ENCODE measurements at regions not wholly inside any gene's neighbourhood (a gene's known extent, or its start where the extent isn't known, plus 50 kb on each side); places are given as distances from the start of the nearest gene placed in this dataset.

DNA sequence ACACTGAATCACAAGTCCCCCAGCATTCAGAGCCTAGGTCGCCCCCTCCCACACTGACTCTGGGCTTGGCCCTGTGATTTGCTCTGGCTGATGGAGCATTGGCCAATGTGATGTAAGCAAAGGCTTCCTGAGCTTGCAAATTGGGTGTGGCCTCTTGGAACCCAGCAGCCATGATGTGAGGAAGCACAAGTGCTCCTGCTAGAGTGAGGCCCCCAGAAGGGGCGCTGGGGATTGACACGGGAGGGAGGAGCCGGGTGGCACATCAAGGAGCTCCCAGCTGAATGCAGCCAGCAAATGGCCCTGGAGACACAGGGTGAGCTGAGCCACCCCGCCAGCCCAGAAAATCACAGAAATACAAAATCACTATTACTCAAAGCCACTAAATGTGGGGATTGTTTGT lies 308.5 kb downstream of the C16orf95 start:
- Histone ChIP-seq H3K9me3 (ENCODE audit: control insufficient read depth, low read length) (no peaks in the 10 kb centered on the region), H3K4me1 (ENCODE audit: control insufficient read depth, insufficient read depth, low read length) (no peaks in the 10 kb centered on the region), H3K27me3 (ENCODE audit: control insufficient read depth, insufficient read depth) (no peaks in the 10 kb centered on the region), H3K4me3 (ENCODE audit: low read length) (no peak overlapping the region), H3K27ac (ENCODE audit: low read length) (no peak overlapping the region)
- WGBS: 97% methylated on average over 5 of the region's 5 CpGs
- no peak for DNase-seq
- intact Hi-C loops (cut with DNase I): no loop called here
- no peak for ATAC-seq

DNA sequence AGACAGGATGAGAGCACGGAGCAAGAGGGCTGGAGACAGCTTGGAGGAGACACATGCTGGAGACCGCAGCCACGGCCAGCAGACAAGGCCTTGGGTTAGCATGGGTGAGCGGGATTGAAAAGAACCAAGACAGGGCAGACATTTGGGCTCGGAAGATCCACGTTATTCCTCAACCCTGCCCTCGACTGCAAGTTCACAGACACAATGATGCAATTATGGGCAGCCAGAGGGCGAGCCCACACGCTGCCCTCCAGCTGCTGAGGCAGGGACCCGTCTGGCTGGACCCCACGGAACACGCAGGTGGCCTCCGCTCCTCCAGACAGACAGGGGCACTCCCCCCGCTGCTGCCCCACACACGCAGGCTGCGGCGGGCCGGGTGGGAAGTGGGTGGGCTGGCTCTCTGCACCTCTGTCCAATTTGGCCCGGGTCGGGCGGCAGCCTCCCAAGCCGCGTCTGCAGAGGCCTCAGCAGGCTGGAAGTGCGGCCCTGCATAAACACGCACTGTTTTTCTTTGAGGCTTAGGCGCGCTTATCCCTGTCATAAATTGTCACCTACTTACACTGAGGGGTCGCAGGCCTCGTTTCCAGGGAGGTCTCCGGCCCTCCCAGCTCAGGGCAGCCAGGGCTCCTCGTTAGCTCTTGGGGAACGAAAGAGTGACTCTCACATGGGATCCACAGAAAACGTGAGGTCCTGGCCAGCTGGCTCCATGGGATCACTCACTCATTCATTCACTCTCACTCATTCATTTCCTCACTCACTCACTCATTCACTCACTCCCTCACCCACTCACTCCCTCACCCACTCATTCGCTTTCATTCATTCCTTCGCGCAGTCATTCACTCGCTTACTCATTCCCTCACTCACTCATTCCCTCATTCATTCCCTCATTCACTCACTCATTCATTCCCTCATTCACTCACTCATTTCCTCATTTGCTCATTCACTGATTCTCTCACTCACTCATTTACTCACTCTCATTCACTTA lies 303.9 kb downstream of the C16orf95 start:
- intact Hi-C loops (cut with DNase I): no loop called here
- Histone ChIP-seq H3K4me1 (ENCODE audit: control insufficient read depth, insufficient read depth, low read length) (no peaks in the 10 kb centered on the region), H3K27me3 (ENCODE audit: control insufficient read depth, insufficient read depth) (no peaks in the 10 kb centered on the region), H3K4me3 (ENCODE audit: low read length) (no peak overlapping the region), H3K27ac (ENCODE audit: low read length) (no peak overlapping the region), H3K9me3 (ENCODE audit: control insufficient read depth, low read length) (no peaks in the 10 kb centered on the region)
- ATAC-seq: peak; percentile 62 to 78
- peak in 2 of 3 donors; percentile 73 to 74 for DNase-seq
- WGBS: 58% methylated on average over 37 of the region's 37 CpGs

DNA sequence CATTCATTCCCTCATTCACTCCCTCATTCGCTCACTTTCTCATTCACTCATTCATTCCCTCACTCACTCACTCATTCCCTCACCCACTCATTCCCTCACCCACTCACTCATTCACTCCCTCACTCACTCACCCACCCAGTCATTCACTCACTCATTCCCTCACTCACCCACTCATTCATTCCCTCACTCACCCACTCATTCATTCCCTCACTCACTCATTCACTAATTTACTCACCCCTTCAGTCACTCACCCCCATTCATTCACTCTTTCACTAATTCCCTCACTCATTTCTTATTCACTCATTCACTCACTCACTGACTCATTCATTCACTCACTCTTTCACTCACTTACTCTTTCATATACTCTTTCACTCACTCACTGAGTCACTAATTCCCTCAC lies 303.1 kb downstream of the C16orf95 start:
- H3K27me3 ChIP-seq (ENCODE audit: control insufficient read depth, insufficient read depth): no peaks in the 10 kb centered on the region
- no peaks in the 10 kb centered on the region for H3K4me1 ChIP-seq (ENCODE audit: control insufficient read depth, insufficient read depth, low read length)
- no peak overlapping the region for H3K4me3 ChIP-seq (ENCODE audit: low read length)
- 100% methylated on average over 1 of the region's 1 CpG for WGBS
- H3K27ac ChIP-seq (ENCODE audit: low read length): no peak overlapping the region
- H3K9me3 ChIP-seq (ENCODE audit: control insufficient read depth, low read length): no peaks in the 10 kb centered on the region
- DNase-seq (no peak), ATAC-seq (no peak)
- intact Hi-C loops (cut with DNase I): no loop called here

DNA sequence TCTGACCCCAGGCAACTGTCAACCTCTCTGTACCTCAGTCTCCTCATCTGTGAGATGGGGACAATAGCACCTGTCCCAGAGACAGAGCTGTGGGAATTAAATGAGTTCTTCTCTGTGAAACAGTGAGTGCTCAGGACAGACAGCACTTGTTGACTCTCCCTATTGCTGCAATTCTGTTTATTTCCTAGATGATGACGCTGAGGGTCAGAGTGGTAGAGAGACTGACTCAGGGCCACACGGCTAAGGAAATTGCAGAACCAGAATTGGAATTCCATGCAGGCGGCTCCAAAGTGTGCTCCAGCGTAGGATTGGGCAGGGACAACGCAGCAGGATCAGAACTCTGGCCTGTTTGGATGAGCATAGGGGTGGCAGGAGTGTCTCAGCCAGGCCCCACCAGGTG lies 302.2 kb downstream of the C16orf95 start:
- no peaks in the 10 kb centered on the region for H3K9me3 ChIP-seq (ENCODE audit: control insufficient read depth, low read length)
- H3K27me3 ChIP-seq (ENCODE audit: control insufficient read depth, insufficient read depth): no peaks in the 10 kb centered on the region
- intact Hi-C loops (cut with DNase I): no loop called here
- no peak for ATAC-seq
- no peak for DNase-seq
- no peak overlapping the region for H3K4me3 ChIP-seq (ENCODE audit: low read length)
- no peak overlapping the region for H3K27ac ChIP-seq (ENCODE audit: low read length)
- no peaks in the 10 kb centered on the region for H3K4me1 ChIP-seq (ENCODE audit: control insufficient read depth, insufficient read depth, low read length)
- WGBS: 96% methylated on average over 5 of the region's 5 CpGs

DNA sequence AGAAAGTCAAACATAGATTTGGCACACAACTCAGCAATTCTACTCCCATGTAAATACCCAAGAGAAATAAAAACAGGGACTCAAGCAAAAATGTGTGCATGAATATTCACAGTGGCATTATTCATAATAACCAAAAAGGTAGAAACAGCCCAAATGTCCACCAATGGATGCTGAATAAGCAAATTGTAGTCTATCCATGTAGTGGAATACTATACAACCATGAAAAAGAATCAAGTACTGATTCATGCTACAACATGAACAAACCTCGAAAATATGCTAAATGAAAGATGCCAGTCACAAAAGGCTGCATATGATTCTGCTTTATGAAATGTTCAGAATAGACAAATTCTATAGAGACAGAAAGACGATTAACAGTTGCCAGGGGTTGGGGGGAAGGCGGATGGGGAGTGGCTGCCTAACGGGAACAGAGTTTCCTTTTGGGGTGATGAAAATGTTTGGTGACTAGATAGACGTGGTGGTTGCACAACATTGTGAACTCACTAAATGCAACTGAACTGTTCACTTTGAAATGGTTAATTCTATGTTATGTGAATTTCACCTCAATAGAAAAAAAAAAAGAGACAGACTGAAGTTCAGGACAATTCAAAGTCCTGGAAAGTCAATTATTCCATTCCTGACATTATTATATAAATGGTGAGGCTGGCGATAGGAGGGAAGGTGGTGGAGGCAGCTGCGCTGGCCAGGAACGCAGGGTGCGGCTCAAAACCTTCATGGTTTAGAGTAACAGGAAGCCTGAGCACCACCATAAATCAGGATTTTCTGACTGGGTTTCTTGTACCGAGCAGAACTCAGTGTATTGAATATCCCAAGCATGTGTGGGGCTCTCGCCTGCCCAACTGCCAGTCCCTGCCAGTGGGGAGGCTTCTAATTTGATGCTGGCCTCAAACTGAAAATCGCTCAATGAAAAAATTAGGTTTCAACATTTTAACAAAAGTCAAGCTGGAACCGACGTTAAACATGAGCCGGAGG lies 300.9 kb downstream of the C16orf95 start:
- intact Hi-C loops (cut with DNase I): no loop called here
- Histone ChIP-seq H3K4me3 (ENCODE audit: low read length) (no peak overlapping the region), H3K4me1 (ENCODE audit: control insufficient read depth, insufficient read depth, low read length) (no peaks in the 10 kb centered on the region), H3K27me3 (ENCODE audit: control insufficient read depth, insufficient read depth) (no peaks in the 10 kb centered on the region), H3K27ac (ENCODE audit: low read length) (no peak overlapping the region), H3K9me3 (ENCODE audit: control insufficient read depth, low read length) (no peaks in the 10 kb centered on the region)
- whole genome bisulfite sequencing: 72% methylated on average over 15 of the region's 15 CpGs
- DNase-seq (no peak), ATAC-seq (no peak)

DNA sequence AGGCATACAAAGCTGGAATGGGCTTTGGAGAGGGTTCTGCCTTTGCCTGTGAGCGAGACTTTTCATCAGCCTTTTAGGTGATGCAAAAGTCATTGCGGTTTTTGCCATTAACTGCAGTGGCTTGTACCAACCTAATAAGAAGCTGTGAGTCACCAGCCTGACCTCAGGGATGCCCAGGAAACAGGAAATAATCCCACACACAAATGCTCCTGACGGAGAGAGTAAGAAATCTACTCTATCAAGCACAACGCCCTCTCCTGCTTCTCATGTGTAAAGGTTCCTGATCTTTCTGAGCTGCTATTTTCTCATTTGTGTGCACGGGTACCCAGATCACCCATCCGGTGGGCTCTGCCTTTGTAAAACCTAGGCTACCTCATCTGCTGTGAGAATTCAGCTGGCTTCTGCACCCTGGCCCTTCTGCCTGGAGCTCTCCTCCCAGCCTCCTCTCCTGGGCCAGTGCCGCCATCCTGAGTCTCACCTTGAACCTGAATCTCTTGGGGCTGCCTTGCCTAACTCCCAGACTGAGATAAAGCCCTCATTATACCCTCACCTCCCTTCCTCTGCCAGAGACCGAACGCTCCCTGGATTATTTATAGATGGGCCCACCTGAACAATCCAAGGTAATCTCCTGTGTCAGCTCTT lies 299.7 kb downstream of the C16orf95 start:
- 65% methylated on average over 9 of the region's 9 CpGs for WGBS
- H3K9me3 ChIP-seq (ENCODE audit: control insufficient read depth, low read length): no peaks in the 10 kb centered on the region
- no peak overlapping the region for H3K27ac ChIP-seq (ENCODE audit: low read length)
- H3K4me3 ChIP-seq (ENCODE audit: low read length): no peak overlapping the region
- ATAC-seq (no peak), DNase-seq (no peak)
- no peaks in the 10 kb centered on the region for H3K4me1 ChIP-seq (ENCODE audit: control insufficient read depth, insufficient read depth, low read length)
- H3K27me3 ChIP-seq (ENCODE audit: control insufficient read depth, insufficient read depth): no peaks in the 10 kb centered on the region
- intact Hi-C loops (cut with DNase I): no loop called here

DNA sequence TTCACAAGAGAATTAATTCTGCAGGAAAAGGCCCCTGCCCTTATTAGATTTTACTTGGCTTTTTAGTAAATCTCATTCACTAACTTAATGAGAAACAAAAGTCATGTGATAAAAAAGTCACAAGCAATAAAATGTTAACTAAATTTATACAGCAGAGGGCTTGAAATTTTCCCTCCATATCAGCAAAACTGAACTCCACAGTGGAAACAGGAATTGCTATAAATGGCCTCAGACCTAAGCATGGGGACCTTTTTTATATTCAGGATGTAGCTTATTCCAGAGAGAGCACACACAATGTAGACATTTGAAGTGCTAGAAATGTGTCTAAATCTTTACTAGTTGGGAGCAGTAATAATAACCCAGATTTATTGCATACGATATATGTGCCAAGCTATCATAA lies 291.5 kb downstream of the C16orf95 start:
- ATAC-seq (no peak), DNase-seq (no peak)
- 91% methylated on average over 1 of the region's 1 CpG for WGBS
- no peak overlapping the region for H3K4me3 ChIP-seq (ENCODE audit: low read length)
- no peaks in the 10 kb centered on the region for H3K4me1 ChIP-seq (ENCODE audit: control insufficient read depth, insufficient read depth, low read length)
- H3K27me3 ChIP-seq (ENCODE audit: control insufficient read depth, insufficient read depth): no peaks in the 10 kb centered on the region
- intact Hi-C loops (cut with DNase I): no loop called here
- no peaks in the 10 kb centered on the region for H3K9me3 ChIP-seq (ENCODE audit: control insufficient read depth, low read length)
- H3K27ac ChIP-seq (ENCODE audit: low read length): no peak overlapping the region

DNA sequence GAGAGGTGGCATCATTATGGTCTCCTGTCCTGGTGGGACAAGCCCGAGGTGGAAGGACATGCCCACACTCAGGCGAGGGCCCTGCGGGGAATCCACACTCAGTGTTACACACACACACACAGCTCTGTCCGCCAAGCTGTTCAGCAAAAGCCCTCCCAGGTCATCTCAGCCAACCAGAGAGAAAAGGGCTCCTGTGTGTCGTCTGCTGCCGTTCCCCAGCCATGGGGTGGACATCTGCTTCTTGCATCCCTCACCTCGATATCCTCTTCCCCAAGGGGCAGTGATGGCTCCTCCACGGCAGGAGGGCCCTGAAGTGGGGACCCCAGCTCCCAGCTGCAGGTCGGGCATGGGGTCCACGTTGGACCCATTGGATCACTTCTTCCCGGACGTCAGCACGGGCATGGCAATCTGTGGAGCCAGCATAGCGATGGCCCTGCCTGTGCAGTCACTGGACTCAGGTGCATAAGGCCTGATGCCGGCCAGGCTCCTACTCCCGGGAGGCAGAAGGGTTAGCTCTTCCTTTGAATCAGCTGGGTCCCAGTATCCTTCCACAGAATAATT lies 290.1 kb downstream of the C16orf95 start:
- ATAC-seq: no peak
- no peaks in the 10 kb centered on the region for H3K9me3 ChIP-seq (ENCODE audit: control insufficient read depth, low read length)
- no peak overlapping the region for H3K27ac ChIP-seq (ENCODE audit: low read length)
- H3K4me3 ChIP-seq (ENCODE audit: low read length): no peak overlapping the region
- H3K4me1 ChIP-seq (ENCODE audit: control insufficient read depth, insufficient read depth, low read length): no peaks in the 10 kb centered on the region
- H3K27me3 ChIP-seq (ENCODE audit: control insufficient read depth, insufficient read depth): no peaks in the 10 kb centered on the region
- WGBS: 88% methylated on average over 16 of the region's 16 CpGs
- intact Hi-C loops (cut with DNase I): no loop called here
- no peak for DNase-seq

DNA sequence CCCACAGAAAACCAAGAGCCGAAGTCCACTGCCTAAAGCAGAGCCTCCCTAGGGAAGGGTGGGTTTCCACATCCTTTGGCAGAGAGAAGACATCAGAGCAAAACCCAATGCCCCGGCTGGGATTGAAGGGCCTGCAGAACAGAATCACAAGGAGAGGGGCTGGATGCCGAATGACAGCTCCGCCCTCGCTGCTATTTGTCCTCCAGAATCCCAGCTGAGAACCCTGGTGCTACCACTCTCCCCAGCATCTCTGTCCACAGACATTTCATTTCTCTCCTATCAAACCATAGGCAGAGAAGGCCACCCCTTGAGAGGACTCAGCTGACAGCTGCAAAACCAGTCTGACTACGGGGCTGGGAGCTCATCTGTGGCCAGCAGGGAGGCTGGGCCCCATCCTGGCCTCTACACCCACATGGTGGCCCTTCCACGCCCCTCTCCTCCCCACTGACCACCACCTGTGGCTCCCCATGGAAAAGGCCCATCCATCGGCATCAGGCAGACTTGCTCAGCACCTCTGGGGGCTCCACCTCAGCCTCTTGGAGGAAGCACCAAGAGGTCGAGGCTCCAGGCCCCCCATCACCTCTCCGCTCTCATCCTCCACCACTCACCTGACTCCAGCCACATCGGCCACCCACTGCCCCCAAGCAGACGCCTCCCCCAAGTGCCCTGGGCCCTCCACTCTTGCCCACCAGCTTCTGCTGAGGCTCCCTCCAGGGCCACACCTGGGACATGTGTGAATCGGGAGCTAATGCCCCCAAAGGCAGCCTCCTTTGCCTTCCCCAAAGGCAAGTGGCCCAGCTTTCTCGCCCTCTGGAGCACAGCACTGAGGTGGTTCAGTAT lies 288.5 kb downstream of the C16orf95 start:
- WGBS: 93% methylated on average over 14 of the region's 14 CpGs
- ATAC-seq (no peak), DNase-seq (no peak)
- no peak overlapping the region for H3K27ac ChIP-seq (ENCODE audit: low read length)
- no peaks in the 10 kb centered on the region for H3K9me3 ChIP-seq (ENCODE audit: control insufficient read depth, low read length)
- no peak overlapping the region for H3K4me3 ChIP-seq (ENCODE audit: low read length)
- peaks cover 5% of the 10 kb centered on the region for H3K4me1 ChIP-seq (ENCODE audit: control insufficient read depth, insufficient read depth, low read length)
- intact Hi-C loops (cut with DNase I): no loop called here
- no peaks in the 10 kb centered on the region for H3K27me3 ChIP-seq (ENCODE audit: control insufficient read depth, insufficient read depth)

DNA sequence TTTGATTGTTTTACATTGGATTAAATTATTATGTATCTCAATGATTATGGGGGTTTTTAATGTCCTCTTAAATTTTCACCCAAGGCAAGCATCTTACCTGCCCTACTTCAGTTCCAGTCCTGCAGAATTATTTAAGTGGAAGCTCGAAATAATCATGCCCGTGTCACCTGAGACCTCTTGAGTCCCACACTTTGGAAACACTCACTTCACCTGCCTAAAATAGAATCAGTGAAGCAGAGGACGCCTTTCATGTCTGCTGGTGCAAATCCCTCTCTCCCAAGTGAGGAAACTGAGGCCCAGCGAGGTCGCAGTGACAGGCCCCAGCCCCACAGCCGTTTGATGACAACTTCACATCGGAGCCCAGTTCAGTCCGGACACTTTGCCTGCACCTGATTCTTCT lies 284.6 kb downstream of the C16orf95 start:
- H3K27me3 ChIP-seq (ENCODE audit: control insufficient read depth, insufficient read depth): no peaks in the 10 kb centered on the region
- no peaks in the 10 kb centered on the region for H3K9me3 ChIP-seq (ENCODE audit: control insufficient read depth, low read length)
- WGBS: 46% methylated on average over 8 of the region's 8 CpGs
- no peak overlapping the region for H3K4me3 ChIP-seq (ENCODE audit: low read length)
- no peak overlapping the region for H3K27ac ChIP-seq (ENCODE audit: low read length)
- ATAC-seq: no peak
- no peak for DNase-seq
- intact Hi-C loops (cut with DNase I): no loop called here
- peaks cover 5% of the 10 kb centered on the region for H3K4me1 ChIP-seq (ENCODE audit: control insufficient read depth, insufficient read depth, low read length)

Data from right cardiac atrium (tissue), 5 donors.